GM12878 (cell line): ENCODE measurements at regions not wholly inside any gene's neighbourhood (a gene's known extent, or its start where the extent isn't known, plus 50 kb on each side); places are given as distances from the start of the nearest gene placed in this dataset.

Experiments used
- ATAC-seq: fragments of 200-7000 bp; cut with Tn5 transposase; 3 replicates; pipeline ENCODE4 v1.9.1; 2020; ENCODE audit warnings: mild to moderate bottlenecking, moderate library complexity
- BruUV-seq: library from RNA; stranded (reverse); fragments of 400-500 nt; replicated peaks from 2 replicates; lab custom pipeline; 2021; lab: Mats Ljungman, UMichigan
- CTCF ChIA-PET: fragments of 300-600 bp; sonication (Branson Sonifier 250); formaldehyde crosslinking; extraction: SDS; loops from one replicate; lab custom pipeline; 2021; ENCODE audit warnings: inconsistent platforms; lab: Yijun Ruan, JAX
- POLR2A ChIA-PET: fragments of 350-600 bp; formaldehyde crosslinking; extraction: SDS; loops from one replicate; lab custom pipeline; 2021; ENCODE audit warnings: inconsistent platforms; lab: Charles Lee
- RAD21 ChIA-PET: fragments of 300-600 bp; sonication (Branson Sonifier 250); formaldehyde crosslinking; loops from one replicate; lab custom pipeline; 2023; ENCODE audit warnings: antibody characterized with exemption; ENCODE audit not compliant: unreplicated experiment; lab: Charles Lee
- SMC1A ChIA-PET: fragments of 300-600 bp; sonication (Branson Sonifier 250); formaldehyde crosslinking; loops from one replicate; lab custom pipeline; 2023; ENCODE audit not compliant: unreplicated experiment, uncharacterized antibody; lab: Charles Lee
- DNase-seq: peaks from one replicate; pipeline ENCODE4 v3.0.0-alpha.2; 2011; ENCODE audit warnings: low read depth, low spot score
- FAIRE-seq: peaks from 3 replicates; lab custom pipeline; 2011; peaks lifted over from hg19 to GRCh38; lab: Jason Lieb, UNC
- H2AFZ ChIP-seq: 2 replicates; pipeline ENCODE4 v1.6.0; 2011; ENCODE audit warnings: low read depth, low read length, control low read depth; ENCODE audit not compliant: control insufficient read depth
- H3K27ac ChIP-seq: 2 replicates; pipeline ENCODE4 v1.5.1; 2011; ENCODE audit warnings: control low read depth; ENCODE audit not compliant: control insufficient read depth, insufficient read depth
- H3K27me3 ChIP-seq, 2 experiments: replicated peaks in 1 of 2; 2 replicates each; pipeline versions ENCODE4 v1.6.0 to v1.6.1; 2011; ENCODE audit warnings: low read length in 1 of 2; ENCODE audit not compliant: control insufficient read depth in 2 of 2, insufficient read depth in 2 of 2
- H3K36me3 ChIP-seq, 2 experiments: 2 replicates each; pipeline ENCODE4 v1.5.1; 2011; ENCODE audit warnings: low read length in 1 of 2; ENCODE audit not compliant: control insufficient read depth in 2 of 2, insufficient read depth in 2 of 2
- H3K4me1 ChIP-seq: 2 replicates; pipeline ENCODE4 v1.6.1; 2011; ENCODE audit warnings: mild to moderate bottlenecking, low read length, moderate library complexity, mixed read lengths; ENCODE audit not compliant: control insufficient read depth, insufficient read depth
- H3K4me2 ChIP-seq: 2 replicates; pipeline ENCODE4 v1.6.0; 2011; ENCODE audit warnings: control low read depth; ENCODE audit not compliant: control insufficient read depth, insufficient read depth
- H3K4me3 ChIP-seq: fragments of 200-600 bp; sonication (generic); 2 replicates; pipeline ENCODE4 v1.5.1; 2016
- H3K79me2 ChIP-seq: 2 replicates; pipeline ENCODE4 v1.6.0; 2011; ENCODE audit warnings: low read length; ENCODE audit not compliant: control insufficient read depth, insufficient read depth
- H3K9ac ChIP-seq: 2 replicates; pipeline ENCODE4 v1.8.0; 2011; ENCODE audit warnings: low read length, control low read depth, mixed read lengths; ENCODE audit not compliant: control insufficient read depth, insufficient read depth
- H3K9me3 ChIP-seq: replicated peaks from 3 replicates; pipeline ENCODE4 v1.5.1; 2011; ENCODE audit warnings: mild to moderate bottlenecking, low read length; ENCODE audit not compliant: control insufficient read depth, insufficient read depth
- H4K20me1 ChIP-seq: 2 replicates; pipeline ENCODE4 v1.6.0; 2011; ENCODE audit not compliant: control insufficient read depth, insufficient read depth
- HDGF ChIP-seq: fragments of 450-650 bp; IDR thresholded peaks from 2 replicates; pipeline ENCODE4 v1.6.1; 2016; ENCODE audit warnings: antibody characterized with exemption
- JUNB ChIP-seq: IDR thresholded peaks from 2 replicates; pipeline ENCODE4 v1.6.1; 2016; ENCODE audit warnings: antibody characterized with exemption, mild to moderate bottlenecking
- MEF2B ChIP-seq: fragments of 450-650 bp; IDR thresholded peaks from 2 replicates; pipeline ENCODE4 v1.6.1; 2018; ENCODE audit warnings: mild to moderate bottlenecking, moderate library complexity; ENCODE audit not compliant: partially characterized antibody, poor library complexity, severe bottlenecking
- RAD21 ChIP-seq: IDR thresholded peaks from 2 replicates; pipeline ENCODE4 v1.6.1; 2011; ENCODE audit warnings: mild to moderate bottlenecking, low read depth, low read length, moderate library complexity; ENCODE audit not compliant: insufficient read depth
- RUNX3 ChIP-seq: IDR thresholded peaks from 2 replicates; pipeline ENCODE4 v1.6.1; 2012; ENCODE audit warnings: low read length, inconsistent platforms
- SMC3 ChIP-seq: IDR thresholded peaks from 2 replicates; pipeline ENCODE4 v1.6.1; 2011; ENCODE audit warnings: low read length, improper control_type of control experiment, borderline replicate concordance
- YY1 ChIP-seq: IDR thresholded peaks from 2 replicates; pipeline ENCODE4 v1.6.1; 2011; ENCODE audit warnings: low read depth, mild to moderate bottlenecking, low read length
- WGBS: methylation state at CpG from one replicate; pipeline ENCODE4 v1.1.6; 2016; ENCODE audit warnings: low lambda C conversion rate; ENCODE audit not compliant: insufficient replicate concordance, insufficient coverage; ENCODE audit errors: missing lambda C conversion rate; 5-methylcytosine and 5-hydroxymethylcytosine counted together
- in situ Hi-C: fragments of 300-500 bp; cut with MboI; formaldehyde crosslinking; loops from 9 replicates; pipeline ENCODE4 v1.14.3; 2018; ENCODE audit warnings: mixed read lengths
- intact Hi-C: fragments of 100-400 bp; cut with micrococcal nuclease; formaldehyde crosslinking; loops from one replicate; pipeline ENCODE4 v1.14.2; 2022; ENCODE audit not compliant: unreplicated experiment
- TF ChIP-seq, protein P1 (sequence below): fragments of 450-650 bp; IDR thresholded peaks from 2 replicates; pipeline ENCODE4 v1.6.1; 2014; ENCODE audit warnings: mild to moderate bottlenecking
- TF ChIP-seq, protein P2 (sequence below), 3 experiments: IDR thresholded peaks in 2 of 3; conservative IDR thresholded peaks in 1 of 3; 2 replicates each; pipeline ENCODE4 v1.5.1; 2011; ENCODE audit warnings: low read depth in 3 of 3, low read length in 3 of 3, mild to moderate bottlenecking in 3 of 3, control low read depth in 2 of 3, moderate library complexity in 2 of 3, inconsistent platforms in 1 of 3, mixed read lengths in 1 of 3; ENCODE audit not compliant: control insufficient read depth in 2 of 3, insufficient read depth in 1 of 3; ENCODE audit errors: extremely low read depth in 1 of 3

DNA sequence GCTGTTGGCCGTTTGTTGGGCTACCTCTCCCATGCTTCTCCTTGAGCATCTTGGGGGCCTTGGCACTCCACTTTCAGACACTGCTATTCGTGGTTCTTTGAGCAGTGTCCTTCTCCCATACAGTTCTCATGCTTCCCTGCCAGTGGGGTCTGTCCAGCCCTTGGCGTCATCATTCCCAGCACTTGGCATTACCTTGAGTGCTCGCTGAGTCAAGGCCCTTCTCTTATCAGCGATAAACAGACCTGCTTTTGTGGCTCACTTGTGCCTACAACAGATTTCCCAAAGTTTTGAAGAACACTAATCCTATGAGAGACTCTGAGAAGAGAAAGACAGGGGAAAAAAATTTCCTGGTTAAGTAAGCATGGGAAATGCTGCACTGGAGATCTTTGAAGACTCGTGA lies 85.3 kb downstream of the NOC3L start (continued):
- TF ChIP-seq, protein P1, sequence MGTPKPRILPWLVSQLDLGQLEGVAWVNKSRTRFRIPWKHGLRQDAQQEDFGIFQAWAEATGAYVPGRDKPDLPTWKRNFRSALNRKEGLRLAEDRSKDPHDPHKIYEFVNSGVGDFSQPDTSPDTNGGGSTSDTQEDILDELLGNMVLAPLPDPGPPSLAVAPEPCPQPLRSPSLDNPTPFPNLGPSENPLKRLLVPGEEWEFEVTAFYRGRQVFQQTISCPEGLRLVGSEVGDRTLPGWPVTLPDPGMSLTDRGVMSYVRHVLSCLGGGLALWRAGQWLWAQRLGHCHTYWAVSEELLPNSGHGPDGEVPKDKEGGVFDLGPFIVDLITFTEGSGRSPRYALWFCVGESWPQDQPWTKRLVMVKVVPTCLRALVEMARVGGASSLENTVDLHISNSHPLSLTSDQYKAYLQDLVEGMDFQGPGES, result no peak
- TF ChIP-seq HDGF, result no peak

DNA sequence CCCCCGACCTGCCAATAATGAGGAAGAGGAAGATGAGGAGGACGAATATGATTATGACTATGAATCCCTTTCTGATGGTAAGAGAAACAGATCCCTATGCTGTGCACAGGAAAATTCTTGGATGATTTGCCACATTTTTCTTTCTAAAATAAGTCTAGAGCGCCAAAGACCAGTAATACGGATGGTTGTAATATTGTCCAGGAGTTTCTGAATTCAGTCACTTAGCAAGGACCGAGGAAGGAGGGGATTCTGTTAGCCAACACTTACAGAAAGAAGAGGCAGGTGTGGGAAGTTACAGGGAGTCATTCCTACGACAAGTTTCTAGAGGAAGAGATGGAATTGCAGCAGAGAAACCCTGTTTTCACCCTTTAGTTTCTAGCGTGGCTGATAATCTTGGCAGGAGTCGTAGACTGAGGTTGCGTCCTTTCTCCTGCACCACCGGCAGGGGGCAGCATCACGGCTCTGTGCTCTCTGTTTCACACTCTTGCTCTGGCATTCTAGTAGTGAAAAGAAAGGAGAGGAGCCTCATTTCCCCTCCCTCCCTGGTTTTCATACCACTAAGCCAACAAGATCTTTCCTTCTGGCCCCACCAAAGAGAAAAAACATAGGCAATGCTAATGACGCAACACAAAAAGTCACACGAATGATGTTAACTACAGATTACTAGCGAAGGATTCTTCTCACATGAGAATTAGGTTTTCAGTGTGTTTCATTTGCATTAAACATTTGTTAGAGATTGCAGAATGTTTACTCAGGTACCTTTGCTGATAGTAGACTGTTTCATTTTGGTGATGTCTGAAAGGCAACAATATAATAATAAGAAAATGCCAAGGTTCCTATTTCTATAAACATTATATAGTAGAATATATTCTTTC lies 82.7 kb downstream of the NOC3L start:
- intact Hi-C loops, result loop anchor here (1.0 kb wide), 2 partner anchors 40 to 164 kb away; no protein-coding TSS in a partner anchor
- Histone ChIP-seq H3K4me2 (no peak overlapping the region; the same call in 1 of the 2 replicates), H3K27me3 (0 out of 4 replicates have a peak, but pooled peaks cover 0 to 3% of the 10 kb centered on the region in 2 experiments), H3K9me3 (no peaks in the 10 kb centered on the region), H2AFZ (peak overlapping the region; percentile 78), H3K4me1 (no peaks in the 10 kb centered on the region), H4K20me1 (no peaks in the 10 kb centered on the region), H3K27ac (no peak overlapping the region), H3K79me2 (no peaks in the 10 kb centered on the region), H3K36me3 (no peaks in the 10 kb centered on the region), H3K4me3 (no peak overlapping the region), H3K9ac (no peak overlapping the region)
- TF ChIP-seq MEF2B, result no peak
- peak; percentile 88 for TF ChIP-seq SMC3
- TF ChIP-seq YY1, result peak; percentile 60; the same call in 1 of the 2 replicates
- TF ChIP-seq, protein P2, sequence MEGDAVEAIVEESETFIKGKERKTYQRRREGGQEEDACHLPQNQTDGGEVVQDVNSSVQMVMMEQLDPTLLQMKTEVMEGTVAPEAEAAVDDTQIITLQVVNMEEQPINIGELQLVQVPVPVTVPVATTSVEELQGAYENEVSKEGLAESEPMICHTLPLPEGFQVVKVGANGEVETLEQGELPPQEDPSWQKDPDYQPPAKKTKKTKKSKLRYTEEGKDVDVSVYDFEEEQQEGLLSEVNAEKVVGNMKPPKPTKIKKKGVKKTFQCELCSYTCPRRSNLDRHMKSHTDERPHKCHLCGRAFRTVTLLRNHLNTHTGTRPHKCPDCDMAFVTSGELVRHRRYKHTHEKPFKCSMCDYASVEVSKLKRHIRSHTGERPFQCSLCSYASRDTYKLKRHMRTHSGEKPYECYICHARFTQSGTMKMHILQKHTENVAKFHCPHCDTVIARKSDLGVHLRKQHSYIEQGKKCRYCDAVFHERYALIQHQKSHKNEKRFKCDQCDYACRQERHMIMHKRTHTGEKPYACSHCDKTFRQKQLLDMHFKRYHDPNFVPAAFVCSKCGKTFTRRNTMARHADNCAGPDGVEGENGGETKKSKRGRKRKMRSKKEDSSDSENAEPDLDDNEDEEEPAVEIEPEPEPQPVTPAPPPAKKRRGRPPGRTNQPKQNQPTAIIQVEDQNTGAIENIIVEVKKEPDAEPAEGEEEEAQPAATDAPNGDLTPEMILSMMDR (IDR thresholded peaks at IDR 0.05 in 2 of 3, conservative IDR thresholded peaks at IDR 0.05 in 1 of 3; ENCODE audit: control insufficient read depth in 2 of 3, extremely low read depth in 1 of 3, insufficient read depth in 1 of 3, low read depth in 3 of 3, low read length in 3 of 3), result peak; percentile 82 to 96 (median 88)
- TF ChIP-seq JUNB, result no peak
- TF ChIP-seq RAD21, result peak; percentile 64
- 0 out of 2 replicates have a peak, but pooled peaks have one; percentile 19 for TF ChIP-seq RUNX3
- ChIA-PET POLR2A (no interaction called here), RAD21 (interaction anchor here (1.0 to 2.5 kb wide), 2 partner anchors 162 to 164 kb away, joined by 5 to 10 read pairs; no protein-coding TSS in a partner anchor), SMC1A (interaction anchor here (1.4 to 1.5 kb wide), 2 partner anchors 54 to 164 kb away, joined by 3 to 5 read pairs; no protein-coding TSS in a partner anchor), CTCF (interaction anchor here (1.4 to 5.3 kb wide), 3 partner anchors 40 to 163 kb away, joined by 5 to 58 read pairs (median 50); no protein-coding TSS in a partner anchor)
- in situ Hi-C loops, result no loop called here
- WGBS, result 29% methylated on average over 14 of the region's 14 CpGs
- FAIRE-seq (peak; percentile 84), ATAC-seq (peak; percentile 94), DNase-seq (peak; percentile 11)
- BruUV-seq, result no TSS peak
